ENCODE measurements at regions not wholly inside any gene's neighbourhood (a gene's known extent, or its start where the extent isn't known, plus 50 kb on each side); places are given as distances from the start of the nearest gene placed in this dataset.

DNA sequence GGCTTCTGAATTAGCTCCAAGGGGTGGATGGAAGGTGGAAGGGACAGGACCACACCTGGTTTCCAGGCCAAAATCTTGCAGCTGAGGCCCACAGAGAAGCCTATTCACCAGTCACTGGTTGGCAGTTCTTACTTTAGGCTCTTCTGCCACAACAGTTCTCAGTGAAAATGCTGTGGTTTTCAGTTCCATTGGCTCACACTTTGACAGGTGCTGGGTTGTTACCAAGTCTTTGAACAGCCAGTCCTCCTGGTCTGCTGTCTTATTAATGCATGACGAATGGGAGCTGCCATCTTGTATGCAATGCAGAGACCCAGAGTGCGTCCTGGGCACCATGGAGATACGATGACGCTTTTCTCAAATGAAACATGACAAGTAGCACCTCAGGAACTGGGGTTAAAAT lies 232.0 kb upstream of the ZBED5 start:
- ATAC-seq (ENCODE audit: insufficient number of reproducible peaks, low FRiP score, low read depth): no peak
- TF ChIP-seq CTCF (IDR thresholded peaks at IDR 0.05): no peak

DNA sequence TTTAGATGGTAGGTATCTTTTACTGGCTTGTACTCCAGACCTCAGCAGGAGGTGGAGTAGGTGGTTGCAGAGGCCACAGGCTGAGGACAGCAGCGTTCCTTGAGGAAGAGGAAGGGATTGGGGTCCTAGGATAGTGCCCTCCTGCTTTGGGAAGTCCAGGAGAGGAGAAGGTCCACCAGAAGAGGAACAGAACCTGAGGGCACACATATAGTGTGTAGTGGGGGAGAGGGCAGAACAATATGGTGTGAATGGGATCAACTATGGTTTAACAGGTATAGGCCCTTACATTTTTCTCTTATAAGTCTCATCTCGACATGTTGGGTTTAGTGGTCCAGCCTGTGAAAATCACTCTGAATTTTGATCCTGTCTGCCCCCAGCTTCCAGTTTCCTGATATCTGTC lies 229.1 kb upstream of the ZBED5 start:
- H3K4me3 ChIP-seq: no peak overlapping the region
- no peak for TF ChIP-seq CTCF (IDR thresholded peaks at IDR 0.05)
- DNase-seq (ENCODE audit: low spot score) (no peak), ATAC-seq (ENCODE audit: insufficient number of reproducible peaks, low FRiP score, low read depth) (no peak)
- no peaks in the 10 kb centered on the region for H3K36me3 ChIP-seq
- H3K4me1 ChIP-seq (ENCODE audit: control insufficient read depth in 1 of 2, low read depth in 2 of 2): no peaks in the 10 kb centered on the region
- H3K27me3 ChIP-seq (replicated peaks; ENCODE audit: insufficient read depth): no peaks in the 10 kb centered on the region
- no peaks in the 10 kb centered on the region for H3K9me3 ChIP-seq
- H3K27ac ChIP-seq: no peak overlapping the region

More for the DNA sequence above, 232.0 kb upstream of the ZBED5 start:
- Histone ChIP-seq H3K9me3 (no peaks in the 10 kb centered on the region), H3K27me3 (replicated peaks; ENCODE audit: insufficient read depth) (no peaks in the 10 kb centered on the region), H3K36me3 (no peaks in the 10 kb centered on the region), H3K4me3 (no peak overlapping the region), H3K27ac (no peak overlapping the region), H3K4me1 (ENCODE audit: control insufficient read depth in 1 of 2, low read depth in 2 of 2) (no peaks in the 10 kb centered on the region)
- DNase-seq (ENCODE audit: low spot score): no peak

- Histone ChIP-seq H3K36me3 (no peaks in the 10 kb centered on the region), H3K4me3 (no peak overlapping the region), H3K27ac (no peak overlapping the region), H3K27me3 (replicated peaks; ENCODE audit: insufficient read depth) (no peaks in the 10 kb centered on the region), H3K9me3 (no peaks in the 10 kb centered on the region), H3K4me1 (ENCODE audit: control insufficient read depth in 1 of 2, low read depth in 2 of 2) (peaks cover 0 to 5% of the 10 kb centered on the region in 2 donors)
- no peak for TF ChIP-seq CTCF (IDR thresholded peaks at IDR 0.05)
- DNase-seq (ENCODE audit: low spot score) (no peak), ATAC-seq (ENCODE audit: insufficient number of reproducible peaks, low FRiP score, low read depth) (no peak)
Observed at GRCh38 chr11:11085580-11085979, 227.7 kb upstream of the ZBED5 start.

DNA sequence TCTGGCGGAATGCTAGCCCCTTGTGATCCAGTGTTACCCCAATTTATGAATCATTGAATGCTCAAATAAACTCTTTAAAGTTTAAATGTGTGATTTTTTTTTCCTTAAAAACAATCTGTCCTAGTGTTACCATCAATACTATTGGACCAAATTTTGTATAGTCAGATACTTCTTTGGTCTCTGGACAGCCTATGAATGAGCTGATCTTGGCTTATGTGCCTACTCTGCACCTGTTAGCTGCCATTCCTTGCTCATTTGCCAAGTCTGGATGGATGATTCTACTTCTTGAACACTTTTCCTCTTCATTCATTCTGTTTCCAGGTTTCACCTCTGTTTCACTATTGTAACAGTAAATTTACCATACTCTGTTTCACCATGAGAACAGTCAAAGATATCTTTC lies 226.5 kb upstream of the ZBED5 start:
- TF ChIP-seq CTCF (IDR thresholded peaks at IDR 0.05): no peak
- no peak overlapping the region for H3K4me3 ChIP-seq

DNA sequence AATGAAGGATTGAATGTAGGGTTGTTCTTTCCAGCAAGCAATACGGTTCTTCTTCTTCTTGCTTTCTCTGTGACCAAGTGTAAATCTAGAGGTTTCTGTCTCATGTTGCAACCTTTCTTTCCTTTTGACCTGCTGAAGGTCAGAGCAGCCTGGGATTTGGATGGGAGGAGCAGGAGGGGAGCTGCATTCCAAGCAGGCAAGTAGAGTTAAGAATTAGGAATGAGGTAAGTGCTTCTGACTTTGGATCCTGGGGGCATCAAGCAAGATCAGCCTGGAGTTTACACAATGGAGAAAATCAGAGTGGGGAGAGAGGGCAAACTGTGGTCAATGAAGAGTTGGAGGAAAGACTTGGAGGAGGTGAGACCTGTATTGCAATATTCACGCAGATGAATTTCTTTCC lies 225.6 kb upstream of the ZBED5 start:
- ATAC-seq (ENCODE audit: insufficient number of reproducible peaks, low FRiP score, low read depth) (no peak), DNase-seq (ENCODE audit: low spot score) (no peak)
- Histone ChIP-seq H3K4me3 (no peak overlapping the region), H3K36me3 (no peaks in the 10 kb centered on the region), H3K9me3 (no peaks in the 10 kb centered on the region), H3K27ac (no peak overlapping the region), H3K4me1 (ENCODE audit: control insufficient read depth in 1 of 2, low read depth in 2 of 2) (peaks cover 0 to 5% of the 10 kb centered on the region in 2 donors), H3K27me3 (replicated peaks; ENCODE audit: insufficient read depth) (no peaks in the 10 kb centered on the region)
- no peak for TF ChIP-seq CTCF (IDR thresholded peaks at IDR 0.05)

More for the DNA sequence above, 226.5 kb upstream of the ZBED5 start:
- Histone ChIP-seq H3K27me3 (replicated peaks; ENCODE audit: insufficient read depth) (no peaks in the 10 kb centered on the region), H3K27ac (no peak overlapping the region), H3K9me3 (no peaks in the 10 kb centered on the region), H3K36me3 (no peaks in the 10 kb centered on the region), H3K4me1 (ENCODE audit: control insufficient read depth in 1 of 2, low read depth in 2 of 2) (peaks cover 0 to 5% of the 10 kb centered on the region in 2 donors)
- ATAC-seq (ENCODE audit: insufficient number of reproducible peaks, low FRiP score, low read depth): no peak
- DNase-seq (ENCODE audit: low spot score): no peak
